Esophagus muscularis mucosa (tissue), 4 donors: ENCODE measurements at regions not wholly inside any gene's neighbourhood (a gene's known extent, or its start where the extent isn't known, plus 50 kb on each side); places are given as distances from the start of the nearest gene placed in this dataset.

Experiments
- DNase-seq: peaks from one replicate; pipeline ENCODE4 v3.0.0-alpha.2; 2017; ENCODE audit errors: extremely low spot score
- H3K27ac ChIP-seq, 4 donors: fragments of 200-600 bp; sonication (generic); replicated peaks in 1 of 4; 1 replicate in 3 of 4; 2 replicates in 1 of 4; pipeline ENCODE4 v1.5.1; 2016 to 2019; ENCODE audit warnings: mild to moderate bottlenecking in 1 of 4
- H3K27me3 ChIP-seq, 4 donors: fragments of 200-600 bp; sonication (generic); one replicate each; pipeline versions ENCODE4 v1.5.1 to v1.6.0; 2016 to 2019
- H3K36me3 ChIP-seq, 4 donors: fragments of 200-600 bp; sonication (generic); one replicate each; pipeline ENCODE4 v1.5.1; 2016 to 2019
- H3K4me1 ChIP-seq, 4 donors: fragments of 200-600 bp; sonication (generic); one replicate each; pipeline ENCODE4 v1.5.1; 2016 to 2019
- H3K4me3 ChIP-seq, 4 donors: fragments of 200-600 bp; sonication (generic); 1 replicate in 2 of 4; 2 replicates in 2 of 4; pipeline ENCODE4 v1.5.1; 2016 to 2019; ENCODE audit warnings: mild to moderate bottlenecking in 4 of 4, moderate library complexity in 1 of 4
- H3K9me3 ChIP-seq, 4 donors: fragments of 200-600 bp; sonication (generic); 1 replicate in 3 of 4; 2 replicates in 1 of 4; pipeline ENCODE4 v1.5.1; 2016 to 2019
- CTCF ChIP-seq, 3 experiments: fragments of 200-600 bp in 2 of 3; fragments of 450-650 bp in 1 of 3; sonication (generic) in 2 of 3; IDR thresholded peaks; one replicate each; pipeline ENCODE4 v1.5.1; 2017 to 2019; ENCODE audit warnings: antibody characterized with exemption in 3 of 3, mild to moderate bottlenecking in 2 of 3, moderate library complexity in 1 of 3
- EP300 ChIP-seq: sonication (generic); formaldehyde crosslinking; IDR thresholded peaks from one replicate; pipeline ENCODE4 v1.6.1; 2017; ENCODE audit warnings: antibody characterized with exemption
- POLR2A ChIP-seq: fragments of 450-650 bp; IDR thresholded peaks from one replicate; pipeline ENCODE4 v1.6.1; 2017; ENCODE audit warnings: antibody characterized with exemption, moderate library complexity, mild to moderate bottlenecking, low read depth
- POLR2AphosphoS5 ChIP-seq, 2 donors: sonication (generic); formaldehyde crosslinking; IDR thresholded peaks; one replicate each; pipeline ENCODE4 v1.6.1; 2017; ENCODE audit warnings: antibody characterized with exemption in 2 of 2
- WGBS: methylation state at CpG from one replicate; pipeline ENCODE4 v1.1.5; 2018; 5-methylcytosine and 5-hydroxymethylcytosine counted together
- intact Hi-C: fragments of 100-400 bp; cut with DNase I; formaldehyde crosslinking; loops from one replicate; pipeline ENCODE4 v1.15.1; 2023

- no peak overlapping the region for H3K4me3 ChIP-seq
Observed at GRCh38 chr6:120966321-120966720, 368.0 kb downstream of the TBC1D32 start.

GRCh38 chr6:120965814-120966213 is 368.5 kb downstream of the TBC1D32 start:
- no peak for DNase-seq
- Histone ChIP-seq H3K36me3 (no peaks in the 10 kb centered on the region), H3K27me3 (no peaks in the 10 kb centered on the region), H3K9me3 (no peaks in the 10 kb centered on the region), H3K4me3 (no peak overlapping the region), H3K4me1 (peaks cover 0 to 20% (median 9%) of the 10 kb centered on the region in 4 donors), H3K27ac (no peak overlapping the region)
- intact Hi-C loops, result no loop called here
- WGBS, result 87% methylated on average over 3 of the region's 3 CpGs
- TF ChIP-seq POLR2A (no peak), POLR2AphosphoS5 (IDR thresholded peaks at IDR 0.05) (no peak), CTCF (IDR thresholded peaks at IDR 0.05) (no peak), EP300 (no peak)

More at GRCh38 chr6:120966321-120966720, 368.0 kb downstream of the TBC1D32 start:
- no peaks in the 10 kb centered on the region for H3K36me3 ChIP-seq
- H3K27me3 ChIP-seq, result no peaks in the 10 kb centered on the region
- peaks cover 0 to 15% (median 8%) of the 10 kb centered on the region in 4 donors for H3K4me1 ChIP-seq
- no peak overlapping the region for H3K27ac ChIP-seq
- no peak for TF ChIP-seq EP300
- TF ChIP-seq POLR2AphosphoS5 (IDR thresholded peaks at IDR 0.05), result no peak
- no peak for TF ChIP-seq CTCF (IDR thresholded peaks at IDR 0.05)
- H3K9me3 ChIP-seq, result no peaks in the 10 kb centered on the region
- intact Hi-C loops, result no loop called here
- no peak for DNase-seq

GRCh38 chr6:120960761-120961160 is 373.5 kb downstream of the TBC1D32 start:
- H3K27ac ChIP-seq, result no peak overlapping the region
- intact Hi-C loops, result no loop called here
- peaks cover 0 to 22% (median 14%) of the 10 kb centered on the region in 4 donors for H3K4me1 ChIP-seq
- H3K36me3 ChIP-seq, result no peaks in the 10 kb centered on the region
- WGBS, result 50% methylated on average over 1 of the region's 1 CpG
- no peaks in the 10 kb centered on the region for H3K9me3 ChIP-seq
- DNase-seq, result no peak
- no peaks in the 10 kb centered on the region for H3K27me3 ChIP-seq
- H3K4me3 ChIP-seq, result no peak overlapping the region
- TF ChIP-seq POLR2AphosphoS5 (IDR thresholded peaks at IDR 0.05), result no peak
- no peak for TF ChIP-seq CTCF (IDR thresholded peaks at IDR 0.05)
- no peak for TF ChIP-seq EP300
- TF ChIP-seq POLR2A, result no peak

- intact Hi-C loops, result no loop called here
- no peaks in the 10 kb centered on the region for H3K9me3 ChIP-seq
Observed at GRCh38 chr6:120954111-120954510, 380.2 kb downstream of the TBC1D32 start.

More at GRCh38 chr6:120954111-120954510, 380.2 kb downstream of the TBC1D32 start:
- H3K27ac ChIP-seq, result no peak overlapping the region
- H3K4me1 ChIP-seq, result peaks cover 0 to 4% (median 2%) of the 10 kb centered on the region in 4 donors
- DNase-seq, result no peak
- H3K4me3 ChIP-seq, result no peak overlapping the region
- TF ChIP-seq POLR2AphosphoS5 (IDR thresholded peaks at IDR 0.05), result no peak
- TF ChIP-seq CTCF (IDR thresholded peaks at IDR 0.05), result no peak
- TF ChIP-seq EP300, result no peak
- TF ChIP-seq POLR2A, result no peak
- no peaks in the 10 kb centered on the region for H3K27me3 ChIP-seq
- 90% methylated on average over 1 of the region's 1 CpG for WGBS
- H3K36me3 ChIP-seq, result no peaks in the 10 kb centered on the region
